MG63 (cell line): ENCODE measurements at regions not wholly inside any gene's neighbourhood (a gene's known extent, or its start where the extent isn't known, plus 50 kb on each side); places are given as distances from the start of the nearest gene placed in this dataset.
"Not testable (repeated sequence)": the region's sequence is repeated elsewhere in the genome, so short reads cannot be mapped to it uniquely, and the experiment has no call there.

ENCODE experiments used
- DNase-seq: peaks from one replicate; pipeline ENCODE4 v3.0.0-alpha.2; 2020
- H3K27me3 ChIP-seq: fragments of 250-450 bp; sonication (Bioruptor Pico); 2 replicates; pipeline ENCODE4 v1.5.1; 2020; ENCODE audit warnings: mild to moderate bottlenecking, moderate library complexity
- H3K36me3 ChIP-seq: fragments of 250-450 bp; sonication (Bioruptor Pico); 2 replicates; pipeline ENCODE4 v1.5.1; 2020; ENCODE audit warnings: mild to moderate bottlenecking, moderate library complexity
- H3K4me3 ChIP-seq: fragments of 250-450 bp; sonication (Bioruptor Pico); 2 replicates; pipeline ENCODE4 v1.5.1; 2020; ENCODE audit warnings: mild to moderate bottlenecking, moderate library complexity
- H3K9me3 ChIP-seq: fragments of 250-450 bp; sonication (Bioruptor Pico); 2 replicates; pipeline ENCODE4 v1.5.1; 2020; ENCODE audit warnings: mild to moderate bottlenecking, moderate library complexity

DNA sequence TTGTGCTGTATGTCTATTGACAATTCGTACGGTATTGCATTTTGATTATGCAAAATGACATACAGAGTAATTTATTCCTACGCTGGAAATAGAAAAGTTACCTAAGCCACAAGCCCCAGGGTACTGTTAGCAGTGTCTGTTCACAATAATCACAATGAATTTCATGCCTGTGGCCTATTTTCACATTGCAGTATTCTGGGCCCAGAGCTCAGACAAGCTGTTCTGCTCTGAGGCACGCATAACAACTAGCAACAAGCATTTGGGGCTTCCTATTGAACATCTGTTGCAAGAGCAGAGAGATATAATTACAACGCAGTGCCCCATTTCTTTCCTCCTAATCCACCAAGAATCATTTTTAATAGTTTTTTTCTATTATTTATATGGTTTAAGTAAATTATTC lies 158.9 kb upstream of the SGCG start:
- H3K9me3 ChIP-seq: no peaks in the 10 kb centered on the region
- no peaks in the 10 kb centered on the region; the same call in 1 of the 2 replicates for H3K27me3 ChIP-seq
- no peaks in the 10 kb centered on the region for H3K36me3 ChIP-seq
- H3K4me3 ChIP-seq: no peak overlapping the region
- no peak for DNase-seq

DNA sequence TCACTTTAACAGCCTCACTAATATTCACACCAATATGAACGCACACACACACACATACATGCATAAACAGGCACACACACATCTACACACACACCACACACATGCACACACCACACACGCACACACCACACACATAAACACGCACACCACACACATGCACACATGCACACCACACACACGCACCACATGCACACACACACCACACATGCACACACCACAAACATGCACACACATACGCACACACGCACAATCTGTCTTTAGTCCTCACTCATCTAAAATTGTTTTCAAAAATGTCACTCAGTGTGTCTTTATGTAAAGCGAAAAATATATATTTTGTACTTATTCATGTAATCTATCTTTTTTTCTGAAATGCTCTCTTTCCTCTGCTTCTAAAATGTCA lies 158.1 kb upstream of the SGCG start:
- H3K27me3 ChIP-seq: no peaks in the 10 kb centered on the region; the same call in 1 of the 2 replicates
- H3K9me3 ChIP-seq: no peaks in the 10 kb centered on the region
- H3K36me3 ChIP-seq: no peaks in the 10 kb centered on the region
- H3K4me3 ChIP-seq: no peak overlapping the region
- no peak for DNase-seq

DNA sequence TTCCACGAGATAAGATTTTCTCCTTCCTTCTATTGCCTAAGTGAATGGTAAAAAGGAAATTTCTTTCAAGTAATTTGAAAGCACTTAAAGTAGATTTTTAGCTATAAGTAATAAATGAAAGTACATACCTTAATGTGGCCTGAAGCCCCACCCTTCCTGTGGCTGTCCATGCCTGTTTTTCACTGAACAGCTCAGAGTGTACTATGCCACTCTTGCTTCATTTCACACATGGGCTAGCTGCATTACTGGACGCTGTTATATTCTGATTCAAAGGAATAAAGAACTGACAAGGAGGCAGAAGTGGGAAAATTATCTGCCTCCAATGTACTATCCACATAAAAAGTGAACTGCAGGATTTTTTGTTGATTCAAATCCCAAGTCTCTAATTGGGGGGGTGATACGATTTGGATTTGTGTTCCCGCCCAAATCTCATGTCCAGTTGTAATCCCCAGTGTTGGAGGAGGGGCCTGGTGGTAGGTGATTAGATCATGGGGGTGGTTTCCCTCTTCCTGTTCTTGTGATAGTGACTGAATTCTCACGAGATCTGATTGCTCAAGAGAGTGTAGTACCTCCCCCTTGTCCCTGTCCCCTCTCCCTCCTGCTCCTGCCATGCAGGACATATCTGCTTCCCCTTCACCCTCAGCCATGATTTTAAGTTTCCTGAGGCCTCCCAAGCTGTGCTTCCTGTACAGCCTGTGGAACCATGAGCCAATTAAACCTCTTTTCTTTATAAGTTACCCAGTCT lies 154.7 kb upstream of the SGCG start:
- Histone ChIP-seq H3K4me3 (no peak overlapping the region), H3K9me3 (no peaks in the 10 kb centered on the region), H3K27me3 (no peaks in the 10 kb centered on the region), H3K36me3 (no peaks in the 10 kb centered on the region)
- DNase-seq: no peak

DNA sequence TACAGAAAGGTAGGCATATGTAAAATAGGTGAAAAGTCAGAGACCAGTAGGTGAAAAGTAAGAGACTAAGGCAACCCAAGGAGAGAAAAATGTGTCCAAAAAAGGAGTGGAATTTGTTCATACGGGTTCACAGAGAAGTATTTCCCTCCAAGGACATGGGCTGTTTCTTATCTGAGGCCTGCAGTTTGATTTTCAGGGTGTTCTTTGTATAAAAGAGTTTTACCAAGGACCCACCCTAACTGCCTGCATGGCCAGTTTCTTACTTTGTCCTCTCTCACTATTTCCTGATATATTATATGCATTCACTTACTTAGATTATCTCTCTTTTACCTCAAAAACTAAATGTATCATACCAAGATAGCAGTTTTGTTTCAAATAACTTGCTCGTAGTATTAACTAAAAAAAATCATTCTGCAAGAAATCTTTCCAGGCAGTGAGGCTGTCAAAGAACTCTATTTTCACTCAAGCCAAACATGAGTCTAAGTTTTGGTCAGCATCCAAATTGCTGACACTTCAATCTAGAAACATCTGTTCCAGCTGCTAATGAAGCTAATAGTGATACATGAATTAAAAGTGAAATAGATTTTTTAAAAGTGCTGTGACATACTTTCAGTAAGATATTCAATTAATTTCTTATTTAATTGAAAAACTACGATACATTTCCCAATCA lies 141.4 kb upstream of the SGCG start:
- no peaks in the 10 kb centered on the region for H3K36me3 ChIP-seq
- no peaks in the 10 kb centered on the region for H3K27me3 ChIP-seq
- no peaks in the 10 kb centered on the region for H3K9me3 ChIP-seq
- H3K4me3 ChIP-seq: no peak overlapping the region
- DNase-seq: no peak

DNA sequence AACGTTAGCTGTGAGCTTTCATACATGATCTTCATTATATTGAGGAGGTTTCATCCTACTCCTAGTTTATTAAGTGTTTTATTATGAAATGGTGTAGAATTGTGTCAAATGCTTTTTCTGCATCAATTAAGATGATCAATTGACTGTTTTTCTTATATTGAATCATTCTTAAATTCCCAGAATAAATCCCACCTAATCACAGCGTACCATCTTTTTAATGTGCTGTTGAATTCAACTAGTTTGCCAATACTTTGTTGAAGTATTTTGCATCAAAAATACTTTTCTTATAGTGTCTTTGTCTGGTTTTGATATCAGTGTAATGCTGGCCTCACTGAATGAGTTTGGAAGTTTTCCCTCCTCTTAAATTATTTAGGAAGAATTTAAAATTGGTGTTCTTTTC lies 138.6 kb upstream of the SGCG start:
- no peaks in the 10 kb centered on the region for H3K27me3 ChIP-seq
- no peak for DNase-seq
- no peaks in the 10 kb centered on the region for H3K9me3 ChIP-seq
- no peaks in the 10 kb centered on the region for H3K36me3 ChIP-seq
- H3K4me3 ChIP-seq: no peak overlapping the region

DNA sequence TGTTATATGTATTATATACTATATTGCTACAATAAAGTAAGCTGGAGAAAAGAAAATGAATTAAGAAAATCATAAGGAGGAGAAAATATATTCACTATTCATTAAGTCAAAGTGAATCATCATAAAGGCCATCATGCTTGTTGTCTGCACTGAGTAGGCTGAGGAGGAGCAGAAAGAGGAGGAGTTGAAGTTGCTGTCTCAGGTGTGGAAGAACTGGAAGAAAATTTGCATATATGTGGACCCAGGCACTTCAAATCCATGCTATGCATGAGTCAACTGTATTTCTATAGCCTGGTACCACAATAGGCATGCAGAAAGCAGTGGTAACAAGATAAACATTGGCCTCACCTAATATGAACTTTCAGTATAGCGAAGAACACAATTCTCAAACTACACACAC lies 135.9 kb upstream of the SGCG start:
- no peaks in the 10 kb centered on the region for H3K9me3 ChIP-seq
- no peak for DNase-seq
- H3K4me3 ChIP-seq: no peak overlapping the region
- H3K36me3 ChIP-seq: no peaks in the 10 kb centered on the region
- no peaks in the 10 kb centered on the region for H3K27me3 ChIP-seq

DNA sequence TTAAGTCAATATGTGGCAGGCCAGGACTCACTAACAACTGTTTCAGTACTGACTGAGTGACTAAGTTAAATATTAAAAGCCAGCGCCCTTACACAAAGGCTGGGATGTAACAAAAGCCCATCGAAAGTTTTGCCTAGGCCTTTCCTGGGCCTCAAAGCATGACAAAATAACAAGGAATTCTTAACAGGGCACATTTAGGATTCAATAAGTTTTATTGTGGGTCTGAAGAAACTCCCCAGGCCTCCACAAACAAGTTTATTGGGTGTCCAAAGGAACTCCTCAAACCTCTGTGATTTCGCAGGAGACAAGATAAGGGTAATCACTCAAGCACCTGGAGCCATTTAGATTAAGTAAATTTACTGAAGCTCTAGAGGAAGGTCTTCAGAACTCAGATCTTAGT lies 130.7 kb upstream of the SGCG start:
- no peak for DNase-seq
- H3K36me3 ChIP-seq: no peaks in the 10 kb centered on the region
- H3K9me3 ChIP-seq: no peaks in the 10 kb centered on the region
- H3K27me3 ChIP-seq: no peaks in the 10 kb centered on the region
- no peak overlapping the region for H3K4me3 ChIP-seq

DNA sequence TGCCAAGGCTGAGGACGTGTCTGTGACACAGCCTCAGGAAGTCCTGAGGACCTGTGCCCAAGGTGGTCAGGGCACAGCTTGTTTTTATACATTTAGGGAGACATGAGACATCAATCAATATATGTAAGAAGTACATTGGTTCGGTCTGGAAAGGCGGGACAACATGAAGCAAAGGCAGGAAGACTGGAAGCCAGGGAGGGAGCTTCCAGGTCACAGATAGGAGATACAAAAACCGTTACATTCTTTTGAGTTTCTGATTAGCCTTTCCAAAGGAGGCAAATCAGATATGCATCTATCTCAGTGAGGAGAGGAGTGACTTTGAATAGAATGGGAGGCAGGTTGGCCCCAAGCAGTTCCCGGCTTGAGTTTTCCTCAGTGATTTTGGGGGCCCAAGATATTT lies 127.1 kb upstream of the SGCG start:
- H3K9me3 ChIP-seq, DNase-seq, H3K4me3 ChIP-seq, H3K27me3 ChIP-seq, H3K36me3 ChIP-seq: not testable (repeated sequence)

DNA sequence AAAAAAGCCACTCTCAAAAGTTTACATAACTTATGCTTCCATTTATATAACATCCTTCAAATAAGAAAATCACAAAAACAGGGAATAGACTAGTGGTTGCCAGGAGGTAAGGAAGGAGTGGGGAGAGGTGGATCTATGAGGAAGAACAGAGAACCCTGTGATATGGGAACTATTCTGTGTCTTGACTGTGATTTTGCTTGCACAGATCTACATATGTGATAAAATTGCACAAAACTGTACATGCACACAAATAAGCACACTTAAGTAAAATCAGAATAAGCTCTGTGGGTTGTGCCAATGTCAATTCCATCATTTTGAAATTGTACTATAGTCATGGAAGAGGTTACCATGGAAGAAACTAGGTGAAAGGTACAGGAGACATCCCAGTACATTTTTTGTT lies 121.6 kb upstream of the SGCG start:
- no peak for DNase-seq
- Histone ChIP-seq H3K4me3 (no peak overlapping the region), H3K9me3 (no peaks in the 10 kb centered on the region), H3K27me3 (no peaks in the 10 kb centered on the region), H3K36me3 (no peaks in the 10 kb centered on the region)

DNA sequence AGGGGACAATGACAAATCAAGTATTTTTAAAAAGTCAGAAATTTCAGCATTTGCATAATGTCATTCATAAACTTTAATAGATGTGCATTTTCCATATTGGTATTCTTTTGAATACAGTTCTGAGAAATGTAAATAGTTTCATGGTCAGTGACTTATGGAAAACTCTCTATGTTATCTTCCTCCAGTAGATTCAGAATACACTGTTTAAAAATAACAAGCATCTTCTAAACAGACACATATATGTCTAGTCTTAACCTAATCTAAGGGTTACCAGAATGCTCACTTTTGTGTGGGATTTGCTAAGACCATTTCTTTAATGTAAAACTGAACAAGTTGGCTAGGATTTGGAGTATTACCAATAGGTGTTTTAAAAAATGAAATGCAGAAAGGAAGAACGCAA lies 119.8 kb upstream of the SGCG start:
- Histone ChIP-seq H3K9me3 (no peaks in the 10 kb centered on the region), H3K4me3 (no peak overlapping the region), H3K36me3 (no peaks in the 10 kb centered on the region), H3K27me3 (no peaks in the 10 kb centered on the region)
- no peak for DNase-seq

DNA sequence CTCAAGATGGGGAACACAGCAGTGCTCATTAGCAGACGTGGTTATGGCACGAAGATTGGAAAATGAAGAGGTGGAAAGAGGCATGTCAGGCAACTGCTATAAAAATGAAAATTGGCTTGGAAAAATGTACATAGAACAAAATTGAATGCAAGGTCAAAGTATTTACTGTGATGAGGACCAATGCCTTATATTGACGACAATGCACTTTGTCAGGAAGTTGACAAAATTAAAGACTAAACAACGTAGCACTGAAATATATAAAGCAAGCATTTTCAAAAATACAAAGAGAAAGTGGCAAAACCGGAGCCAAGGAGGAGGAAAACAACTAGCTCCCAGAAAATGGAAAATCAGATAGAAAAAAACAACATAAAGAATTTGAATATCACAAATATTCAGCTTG lies 113.7 kb upstream of the SGCG start:
- Histone ChIP-seq H3K36me3 (no peaks in the 10 kb centered on the region), H3K4me3 (no peak overlapping the region), H3K9me3 (peaks cover 14% of the 10 kb centered on the region), H3K27me3 (no peaks in the 10 kb centered on the region)
- DNase-seq: no peak

DNA sequence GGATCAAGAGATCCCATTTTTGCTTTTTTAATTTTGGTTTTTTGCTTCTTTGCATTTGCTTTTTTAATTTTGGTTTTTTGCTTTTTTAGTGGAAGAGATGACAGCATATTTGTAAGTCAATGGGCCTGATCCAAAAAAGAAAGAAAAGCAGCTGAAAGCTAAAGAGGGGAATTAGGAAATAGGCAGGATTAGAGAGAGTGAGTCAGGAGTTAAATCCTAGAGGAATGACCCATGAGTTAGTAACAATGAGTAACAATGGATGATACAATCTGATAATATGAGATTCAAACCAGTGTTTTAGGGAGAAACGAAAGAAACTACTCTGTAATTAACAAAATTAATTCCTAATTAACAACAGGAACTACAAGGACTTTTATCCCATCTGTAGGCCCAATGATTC lies 111.2 kb upstream of the SGCG start:
- DNase-seq: no peak
- Histone ChIP-seq H3K36me3 (no peaks in the 10 kb centered on the region), H3K9me3 (peaks cover 17% of the 10 kb centered on the region), H3K27me3 (no peaks in the 10 kb centered on the region), H3K4me3 (no peak overlapping the region)

DNA sequence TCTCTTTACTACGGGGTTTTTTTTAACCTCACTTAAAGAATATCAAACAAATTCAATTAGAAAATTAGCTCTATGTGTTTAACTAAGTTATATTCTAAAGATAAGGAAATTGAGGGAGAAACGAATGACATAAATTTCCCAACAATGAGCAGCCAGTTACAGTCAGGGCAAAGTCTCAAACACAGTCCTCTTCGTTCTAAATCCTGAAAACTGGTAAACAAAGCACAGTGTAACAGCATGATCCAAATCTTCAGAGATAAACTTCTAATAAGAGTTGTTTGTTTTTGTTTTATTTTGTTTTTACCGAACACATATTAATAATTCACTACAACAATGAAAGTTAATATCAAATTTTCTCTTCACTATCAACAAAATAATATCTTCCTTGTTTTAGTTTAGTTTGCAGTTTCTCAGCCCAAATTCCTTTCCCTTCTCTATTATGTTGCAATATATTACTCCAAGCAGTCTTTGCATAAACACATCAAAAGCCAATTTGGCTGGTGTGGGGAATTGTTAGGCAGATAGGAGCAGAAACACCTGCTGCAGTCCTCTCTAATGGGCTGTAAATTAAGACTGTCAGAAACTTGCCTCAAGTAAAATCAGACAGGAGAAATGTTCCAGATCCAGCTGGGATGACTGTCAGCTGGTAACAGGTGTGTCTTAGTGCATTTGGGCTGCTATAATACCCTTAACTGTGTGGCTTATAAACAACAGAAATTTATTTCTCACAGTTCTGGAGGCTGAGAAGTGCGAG lies 106.5 kb upstream of the SGCG start:
- peaks cover 17% of the 10 kb centered on the region for H3K9me3 ChIP-seq
- DNase-seq: no peak
- no peaks in the 10 kb centered on the region for H3K36me3 ChIP-seq
- H3K27me3 ChIP-seq: no peaks in the 10 kb centered on the region
- no peak overlapping the region for H3K4me3 ChIP-seq

DNA sequence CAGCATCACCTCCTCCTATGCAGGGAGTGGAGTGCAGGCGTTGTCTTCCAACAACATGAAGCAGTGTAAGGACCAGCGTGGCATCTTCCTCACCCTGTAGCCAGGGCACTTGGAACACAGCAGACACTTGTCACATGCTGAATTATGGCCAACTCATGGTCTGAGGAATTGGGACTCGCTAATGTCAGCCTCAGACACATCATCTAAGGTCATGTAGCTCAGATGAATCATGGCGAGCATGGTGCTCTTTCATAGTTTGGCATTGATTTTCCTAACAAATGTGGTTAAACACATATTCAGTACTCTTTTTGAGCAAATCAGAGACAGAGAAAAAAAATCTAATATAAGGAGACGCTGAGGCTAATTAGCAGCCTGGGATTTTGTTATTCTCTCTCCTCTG lies 99.6 kb upstream of the SGCG start:
- Histone ChIP-seq H3K27me3 (no peaks in the 10 kb centered on the region), H3K4me3 (no peak overlapping the region), H3K9me3 (no peaks in the 10 kb centered on the region), H3K36me3 (no peaks in the 10 kb centered on the region)
- DNase-seq: peak; percentile 14

DNA sequence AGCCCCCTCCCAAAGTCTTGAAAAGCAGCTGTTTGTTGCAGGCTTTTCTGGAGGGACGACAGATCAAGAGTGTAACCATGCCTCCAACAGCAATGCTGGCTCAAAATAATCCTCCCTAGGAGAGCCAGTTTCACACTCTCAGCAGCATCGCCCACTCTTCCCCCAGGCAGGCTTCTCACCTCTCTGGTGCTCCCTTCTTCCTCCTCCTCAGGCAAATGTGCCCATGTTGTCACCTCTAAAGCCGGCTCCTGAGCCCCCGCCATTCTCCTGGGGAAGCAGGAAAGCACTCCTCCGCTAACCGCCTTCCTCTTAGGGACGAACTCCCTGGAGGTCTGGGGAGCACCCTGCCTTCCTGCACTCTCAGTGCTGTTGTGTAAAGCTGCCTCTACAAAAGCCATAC lies 98.9 kb upstream of the SGCG start:
- Histone ChIP-seq H3K27me3 (no peaks in the 10 kb centered on the region), H3K4me3 (no peak overlapping the region), H3K36me3 (no peaks in the 10 kb centered on the region), H3K9me3 (no peaks in the 10 kb centered on the region)
- DNase-seq: no peak

DNA sequence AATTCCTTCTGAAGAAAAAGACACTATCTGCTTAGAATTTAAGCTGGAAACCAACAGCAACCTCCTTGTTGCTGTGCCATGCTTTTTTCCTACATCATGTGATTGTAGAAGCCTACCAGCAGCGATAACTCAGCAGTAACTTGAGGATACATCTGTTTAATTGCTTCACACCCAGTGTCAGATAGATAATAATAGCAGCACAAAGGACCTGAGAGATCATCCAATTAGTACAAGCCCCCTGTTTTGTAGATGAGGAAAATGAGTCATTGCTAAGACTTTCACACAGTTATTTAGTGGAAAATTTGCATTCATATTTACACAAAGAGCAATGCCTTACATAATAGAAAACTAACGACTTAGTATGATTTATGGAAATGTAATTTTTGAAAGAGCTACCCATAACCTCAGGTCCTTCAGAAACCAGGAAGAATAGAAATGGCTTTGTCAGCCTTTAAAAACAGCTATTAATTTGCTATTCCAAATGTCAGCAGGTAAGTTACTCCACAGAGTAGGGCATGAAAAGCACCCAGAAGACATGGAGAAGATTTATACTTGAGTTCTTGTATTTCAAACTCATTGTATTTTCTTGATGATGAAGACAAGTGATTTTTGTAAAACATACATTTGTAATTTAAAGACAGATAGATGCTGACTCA lies 93.7 kb upstream of the SGCG start:
- no peak overlapping the region for H3K4me3 ChIP-seq
- no peaks in the 10 kb centered on the region for H3K36me3 ChIP-seq
- H3K9me3 ChIP-seq: no peaks in the 10 kb centered on the region
- no peak for DNase-seq
- H3K27me3 ChIP-seq: no peaks in the 10 kb centered on the region

DNA sequence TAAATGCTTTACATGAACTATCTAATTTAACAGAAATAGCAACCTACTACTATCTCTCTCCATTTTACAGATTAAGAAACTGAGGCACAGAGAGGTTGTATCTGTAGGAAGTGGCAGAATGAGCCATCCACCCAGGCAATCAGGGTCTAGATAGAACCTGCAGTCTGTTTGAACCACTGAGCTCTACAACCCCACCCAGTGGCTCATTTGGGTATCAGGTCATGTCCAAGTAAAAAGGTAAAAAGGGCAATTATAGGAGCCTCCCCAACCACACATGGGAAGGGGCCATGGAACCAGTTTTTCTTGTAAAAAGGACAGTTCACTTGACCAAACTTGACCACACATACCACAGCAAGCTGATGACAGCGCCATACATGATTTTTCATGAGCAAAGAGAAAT lies 92.9 kb upstream of the SGCG start:
- Histone ChIP-seq H3K4me3 (no peak overlapping the region), H3K9me3 (no peaks in the 10 kb centered on the region), H3K27me3 (no peaks in the 10 kb centered on the region), H3K36me3 (no peaks in the 10 kb centered on the region)
- peak; percentile 16 for DNase-seq
